ENCODE measurements at regions not wholly inside any gene's neighbourhood (a gene's known extent, or its start where the extent isn't known, plus 50 kb on each side); places are given as distances from the start of the nearest gene placed in this dataset.

GRCh38 chr5:82355053-82355452, 76.9 kb upstream of the RPS23 start:
- Histone ChIP-seq H3K79me1 (ENCODE audit: low read depth, low read length) (no peaks in the 10 kb centered on the region), H2BK5ac (ENCODE audit: low read depth, low read length) (no peak overlapping the region), H3K14ac (ENCODE audit: insufficient read length) (no peak overlapping the region), H2AFZ (ENCODE audit: low read length) (no peak overlapping the region), H4K91ac (replicated peaks; ENCODE audit: insufficient read length, low read length) (no peak overlapping the region), H3K4me3 (ENCODE audit: extremely low read depth in 1 of 4, insufficient read depth in 2 of 4, low read depth in 3 of 4, low read length in 4 of 4) (no peak overlapping the region), H3K4ac (replicated peaks; ENCODE audit: insufficient read length, low read depth, low read length) (no peak overlapping the region), H3K56ac (replicated peaks; ENCODE audit: insufficient read length, low read depth, low read length) (no peak overlapping the region), H3K9ac (replicated peaks in 1 of 4; ENCODE audit: extremely low read depth in 1 of 4, low read depth in 3 of 4, low read length in 3 of 4) (no peak overlapping the region), H4K5ac (ENCODE audit: insufficient read length, low read depth, low read length) (no peak overlapping the region), H3K9me3 (ENCODE audit: insufficient read depth in 2 of 2, low read depth in 1 of 2, low read length in 1 of 2) (no peaks in the 10 kb centered on the region), H3K23ac (ENCODE audit: insufficient read length) (no peak overlapping the region), H3K27ac (ENCODE audit: low read depth, low read length) (no peak overlapping the region), H2BK20ac (ENCODE audit: low read length) (no peak overlapping the region), H3K4me2 (ENCODE audit: insufficient read depth in 1 of 2, low read depth in 2 of 2, low read length in 2 of 2) (no peak overlapping the region), H2BK120ac (replicated peaks; ENCODE audit: low read depth, low read length) (no peak overlapping the region), H4K8ac (ENCODE audit: extremely low read depth, insufficient read depth, low read length) (no peak overlapping the region), H3K79me2 (ENCODE audit: control insufficient read depth in 1 of 2, insufficient read depth in 2 of 2, low read length in 2 of 2) (no peaks in the 10 kb centered on the region), H2AK5ac (ENCODE audit: low read depth, low read length) (no peak overlapping the region), H2BK12ac (ENCODE audit: low read depth, low read length) (no peak overlapping the region), H2BK15ac (ENCODE audit: low read length) (no peak overlapping the region), H3K27me3 (replicated peaks in 1 of 4; ENCODE audit: control insufficient read depth in 3 of 4, extremely low read depth in 1 of 4, insufficient read depth in 3 of 4, low read length in 3 of 4) (no peaks in the 10 kb centered on the region), H4K20me1 (replicated peaks in 1 of 2; ENCODE audit: control insufficient read depth in 1 of 2, insufficient read depth in 2 of 2, low read length in 2 of 2) (no peaks in the 10 kb centered on the region), H3K36me3 (ENCODE audit: control insufficient read depth in 2 of 4, insufficient read depth in 4 of 4, low read length in 3 of 4) (no peaks in the 10 kb centered on the region), H3K18ac (ENCODE audit: extremely low read depth, low read length) (no peak overlapping the region), H3K23me2 (ENCODE audit: low read depth, low read length) (no peaks in the 10 kb centered on the region), H3K4me1 (replicated peaks in 1 of 4; ENCODE audit: control insufficient read depth in 3 of 4, insufficient read depth in 4 of 4, low read length in 3 of 4) (peaks cover 0 to 8% (median 0%) of the 10 kb centered on the region in 4 experiments; a peak in 1 of 7 replicates)
- POLR2A ChIA-PET (ENCODE audit: partially characterized antibody): no interaction called here
- WGBS, 2 experiments (ENCODE audit: extremely low coverage in 1 of 2, insufficient coverage in 1 of 2, insufficient read length in 1 of 2, insufficient replicate concordance in 2 of 2, low coverage in 1 of 2, low lambda C conversion rate in 2 of 2, missing lambda C conversion rate in 1 of 2): 87% methylated on average over 3 of the region's 3 CpGs; no CpG with 5 or more reads in 1 of the 2 experiments
- CTCF ChIA-PET (ENCODE audit: partially characterized antibody): interaction anchor here (1.0 to 12.2 kb wide), 5 partner anchors 10 to 1173 kb away, joined by 3 to 130 read pairs (median 4); no protein-coding TSS in a partner anchor
- FAIRE-seq (no peak), DNase-seq (ENCODE audit: low read depth in 1 of 2, low spot score in 2 of 2) (no peak)
- TF ChIP-seq ZNF274 (IDR thresholded peaks at IDR 0.05; ENCODE audit: borderline replicate concordance, extremely low read depth, low read length) (no peak), BRCA1 (IDR thresholded peaks at IDR 0.05; ENCODE audit: low read depth, low read length) (no peak), RBBP5 (IDR thresholded peaks at IDR 0.05; ENCODE audit: borderline replicate concordance, low read depth, low read length) (no peak), EGR1 (IDR thresholded peaks at IDR 0.05; ENCODE audit: borderline replicate concordance, low read depth, low read length) (no peak), CREB1 (IDR thresholded peaks at IDR 0.05) (no peak), RXRA (IDR thresholded peaks at IDR 0.05; ENCODE audit: insufficient read depth, low read depth, low read length) (no peak), BACH1 (IDR thresholded peaks at IDR 0.05; ENCODE audit: low read length) (no peak), USF2 (IDR thresholded peaks at IDR 0.05; ENCODE audit: low read length) (no peak), HDAC6 (IDR thresholded peaks at IDR 0.05; ENCODE audit: low read depth, low read length) (no peak), NANOG (IDR thresholded peaks at IDR 0.05; ENCODE audit: insufficient read depth, low read depth, low read length, poor library complexity, severe bottlenecking) (no peak), EZH2 (IDR thresholded peaks at IDR 0.05; ENCODE audit: low read depth, low read length, severe bottlenecking) (no peak), PHF8 (conservative IDR thresholded peaks at IDR 0.05; ENCODE audit: low read depth, low read length) (no peak), GABPA (IDR thresholded peaks at IDR 0.05; ENCODE audit: borderline replicate concordance, insufficient read depth, low read length) (no peak), FOSL1 (IDR thresholded peaks at IDR 0.05; ENCODE audit: insufficient read depth, low read depth, low read length) (no peak)

Data from H1 (cell line).